ENCODE measurements at regions not wholly inside any gene's neighbourhood (a gene's known extent, or its start where the extent isn't known, plus 50 kb on each side); places are given as distances from the start of the nearest gene placed in this dataset.

- DNase-seq (no peak), ATAC-seq (no peak)
- no peak for TF ChIP-seq POLR2A (IDR thresholded peaks at IDR 0.05)
- no peak for TF ChIP-seq CTCF (IDR thresholded peaks at IDR 0.05)
- H3K27me3 ChIP-seq = no peaks in the 10 kb centered on the region
- H3K36me3 ChIP-seq = no peaks in the 10 kb centered on the region
- intact Hi-C loops (cut with DNase I) = no loop called here
- H3K27ac ChIP-seq = no peak overlapping the region
- peaks cover 0 to 4% (median 0%) of the 10 kb centered on the region in 12 donors for H3K9me3 ChIP-seq
- peaks cover 0 to 1% (median 0%) of the 10 kb centered on the region in 12 donors for H3K4me1 ChIP-seq
- no peak overlapping the region for H3K4me3 ChIP-seq
Measured at GRCh38 chr5:124182133-124182532, 564.3 kb downstream of the ZNF608 start.

- Histone ChIP-seq H3K9me3 (peaks cover 0 to 4% (median 0%) of the 10 kb centered on the region in 12 donors), H3K4me1 (peaks cover 0 to 6% (median 0%) of the 10 kb centered on the region in 12 donors), H3K27ac (no peak overlapping the region), H3K27me3 (no peaks in the 10 kb centered on the region), H3K36me3 (no peaks in the 10 kb centered on the region), H3K4me3 (no peak overlapping the region)
- DNase-seq (no peak), ATAC-seq (no peak)
- intact Hi-C loops (cut with DNase I) = no loop called here
- 86 to 95% (median 89%) methylated on average over 2 of the region's 2 CpGs for WGBS, 4 donors
- no peak for TF ChIP-seq CTCF (IDR thresholded peaks at IDR 0.05)
- no peak for TF ChIP-seq POLR2A (IDR thresholded peaks at IDR 0.05)
Measured at GRCh38 chr5:124180875-124181461, 565.5 kb downstream of the ZNF608 start.

GRCh38 chr5:124180299-124180874, 566.1 kb downstream of the ZNF608 start:
- DNase-seq = no peak

More at GRCh38 chr5:124180299-124180874, 566.1 kb downstream of the ZNF608 start:
- Histone ChIP-seq H3K27me3 (no peaks in the 10 kb centered on the region), H3K4me3 (no peak overlapping the region), H3K4me1 (peaks cover 0 to 6% (median 0%) of the 10 kb centered on the region in 12 donors), H3K9me3 (peaks cover 0 to 4% (median 0%) of the 10 kb centered on the region in 12 donors), H3K36me3 (no peaks in the 10 kb centered on the region), H3K27ac (no peak overlapping the region)
- 86 to 96% (median 93%) methylated on average over 4 of the region's 4 CpGs for WGBS, 4 donors
- TF ChIP-seq POLR2A (IDR thresholded peaks at IDR 0.05) (no peak), CTCF (IDR thresholded peaks at IDR 0.05) (no peak)
- no peak for ATAC-seq
- intact Hi-C loops (cut with DNase I) = no loop called here
